Activated naive CD8-positive, alpha-beta T cell treated with anti-CD3 and anti-CD28 coated beads for 36 hours (primary cell): ENCODE measurements at regions not wholly inside any gene's neighbourhood (a gene's known extent, or its start where the extent isn't known, plus 50 kb on each side); places are given as distances from the start of the nearest gene placed in this dataset.

Experiments used
- DNase-seq: peaks from one replicate; pipeline ENCODE4 v3.0.0; 2021
- H3K27ac Mint-ChIP-seq: one replicate; pipeline ENCODE4 v1.8.0; 2022; ENCODE audit warnings: mild to moderate bottlenecking, moderate library complexity, mixed read lengths
- H3K27me3 Mint-ChIP-seq: one replicate; pipeline ENCODE4 v1.8.0; 2022; ENCODE audit warnings: mild to moderate bottlenecking, mixed read lengths
- H3K36me3 Mint-ChIP-seq: one replicate; pipeline ENCODE4 v1.8.0; 2021; ENCODE audit warnings: mild to moderate bottlenecking, mixed read lengths
- H3K4me1 Mint-ChIP-seq: one replicate; pipeline ENCODE4 v1.8.0; 2021; ENCODE audit warnings: mixed read lengths
- H3K4me3 Mint-ChIP-seq: one replicate; pipeline ENCODE4 v1.8.0; 2022; ENCODE audit warnings: mild to moderate bottlenecking, moderate library complexity, mixed read lengths
- H3K9me3 Mint-ChIP-seq: one replicate; pipeline ENCODE4 v1.8.0; 2022; ENCODE audit warnings: mixed read lengths

- Mint-ChIP-seq H3K27me3 (no peaks in the 10 kb centered on the region), H3K4me3 (no peak overlapping the region), H3K27ac (no peak overlapping the region), H3K9me3 (no peaks in the 10 kb centered on the region), H3K36me3 (no peaks in the 10 kb centered on the region), H3K4me1 (peaks cover 3% of the 10 kb centered on the region)
- no peak for DNase-seq
Measured at GRCh38 chr4:14184767-14185166, 557.2 kb upstream of the BOD1L1 start.

GRCh38 chr4:14188214-14188613, 560.7 kb upstream of the BOD1L1 start:
- Mint-ChIP-seq H3K4me1 (no peaks in the 10 kb centered on the region), H3K27me3 (no peaks in the 10 kb centered on the region), H3K27ac (no peak overlapping the region), H3K36me3 (no peaks in the 10 kb centered on the region), H3K4me3 (no peak overlapping the region), H3K9me3 (no peaks in the 10 kb centered on the region)
- DNase-seq: no peak

- H3K27ac Mint-ChIP-seq: no peak overlapping the region
- peaks cover 4% of the 10 kb centered on the region for H3K27me3 Mint-ChIP-seq
- no peaks in the 10 kb centered on the region for H3K36me3 Mint-ChIP-seq
- no peaks in the 10 kb centered on the region for H3K4me1 Mint-ChIP-seq
- no peak for DNase-seq
- H3K9me3 Mint-ChIP-seq: peaks cover 1% of the 10 kb centered on the region
- no peak overlapping the region for H3K4me3 Mint-ChIP-seq
Measured at GRCh38 chr4:14193601-14194000, 566.1 kb upstream of the BOD1L1 start.

- no peak for DNase-seq
- Mint-ChIP-seq H3K4me3 (no peak overlapping the region), H3K4me1 (no peaks in the 10 kb centered on the region), H3K27me3 (peaks cover 4% of the 10 kb centered on the region), H3K36me3 (no peaks in the 10 kb centered on the region), H3K9me3 (peaks cover 1% of the 10 kb centered on the region), H3K27ac (no peak overlapping the region)
Measured at GRCh38 chr4:14196131-14196530, 568.6 kb upstream of the BOD1L1 start.

- peaks cover 6% of the 10 kb centered on the region for H3K9me3 Mint-ChIP-seq
Measured at GRCh38 chr4:14215116-14215770, 587.7 kb upstream of the BOD1L1 start.

GRCh38 chr4:14217401-14217800, 589.9 kb upstream of the BOD1L1 start:
- no peak overlapping the region for H3K4me3 Mint-ChIP-seq
- no peak overlapping the region for H3K27ac Mint-ChIP-seq
- DNase-seq: no peak
- H3K27me3 Mint-ChIP-seq: peaks cover 4% of the 10 kb centered on the region
- peaks cover 5% of the 10 kb centered on the region for H3K9me3 Mint-ChIP-seq
- H3K4me1 Mint-ChIP-seq: no peaks in the 10 kb centered on the region
- no peaks in the 10 kb centered on the region for H3K36me3 Mint-ChIP-seq

More at GRCh38 chr4:14215116-14215770, 587.7 kb upstream of the BOD1L1 start:
- peaks cover 4% of the 10 kb centered on the region for H3K27me3 Mint-ChIP-seq
- H3K36me3 Mint-ChIP-seq: no peaks in the 10 kb centered on the region
- no peaks in the 10 kb centered on the region for H3K4me1 Mint-ChIP-seq
- H3K4me3 Mint-ChIP-seq: no peak overlapping the region
- DNase-seq: no peak
- no peak overlapping the region for H3K27ac Mint-ChIP-seq

GRCh38 chr4:14218641-14219040, 591.1 kb upstream of the BOD1L1 start:
- DNase-seq: no peak
- H3K4me1 Mint-ChIP-seq: no peaks in the 10 kb centered on the region

GRCh38 chr4:14221176-14221575, 593.7 kb upstream of the BOD1L1 start:
- Mint-ChIP-seq H3K4me1 (no peaks in the 10 kb centered on the region), H3K4me3 (no peak overlapping the region), H3K27ac (no peak overlapping the region), H3K27me3 (no peaks in the 10 kb centered on the region), H3K9me3 (no peaks in the 10 kb centered on the region), H3K36me3 (no peaks in the 10 kb centered on the region)
- DNase-seq: no peak

More at GRCh38 chr4:14218641-14219040, 591.1 kb upstream of the BOD1L1 start:
- no peak overlapping the region for H3K27ac Mint-ChIP-seq
- H3K27me3 Mint-ChIP-seq: no peaks in the 10 kb centered on the region
- H3K36me3 Mint-ChIP-seq: no peaks in the 10 kb centered on the region
- H3K4me3 Mint-ChIP-seq: no peak overlapping the region
- H3K9me3 Mint-ChIP-seq: no peaks in the 10 kb centered on the region

GRCh38 chr4:14222377-14223029, 595.0 kb upstream of the BOD1L1 start:
- no peak for DNase-seq
- Mint-ChIP-seq H3K27ac (no peak overlapping the region), H3K36me3 (no peaks in the 10 kb centered on the region), H3K9me3 (no peaks in the 10 kb centered on the region), H3K4me3 (no peak overlapping the region), H3K27me3 (no peaks in the 10 kb centered on the region), H3K4me1 (no peaks in the 10 kb centered on the region)

GRCh38 chr4:14223461-14223860, 595.9 kb upstream of the BOD1L1 start:
- Mint-ChIP-seq H3K27me3 (no peaks in the 10 kb centered on the region), H3K4me1 (no peaks in the 10 kb centered on the region), H3K27ac (no peak overlapping the region), H3K4me3 (no peak overlapping the region), H3K9me3 (no peaks in the 10 kb centered on the region), H3K36me3 (no peaks in the 10 kb centered on the region)
- no peak for DNase-seq

- H3K27me3 Mint-ChIP-seq: no peaks in the 10 kb centered on the region
- H3K27ac Mint-ChIP-seq: no peak overlapping the region
- no peaks in the 10 kb centered on the region for H3K36me3 Mint-ChIP-seq
- H3K4me3 Mint-ChIP-seq: no peak overlapping the region
- DNase-seq: no peak
- no peaks in the 10 kb centered on the region for H3K4me1 Mint-ChIP-seq
- H3K9me3 Mint-ChIP-seq: no peaks in the 10 kb centered on the region
Measured at GRCh38 chr4:14225688-14226207, 598.2 kb upstream of the BOD1L1 start.

GRCh38 chr4:14233126-14233525, 605.6 kb upstream of the BOD1L1 start:
- no peaks in the 10 kb centered on the region for H3K4me1 Mint-ChIP-seq
- no peaks in the 10 kb centered on the region for H3K36me3 Mint-ChIP-seq
- no peak overlapping the region for H3K4me3 Mint-ChIP-seq
- no peaks in the 10 kb centered on the region for H3K9me3 Mint-ChIP-seq
- no peak overlapping the region for H3K27ac Mint-ChIP-seq
- DNase-seq: no peak
- H3K27me3 Mint-ChIP-seq: no peaks in the 10 kb centered on the region

GRCh38 chr4:14234307-14234706, 606.8 kb upstream of the BOD1L1 start:
- Mint-ChIP-seq H3K9me3 (no peaks in the 10 kb centered on the region), H3K27me3 (no peaks in the 10 kb centered on the region), H3K4me3 (no peak overlapping the region), H3K36me3 (no peaks in the 10 kb centered on the region), H3K27ac (no peak overlapping the region), H3K4me1 (no peaks in the 10 kb centered on the region)
- no peak for DNase-seq

- H3K9me3 Mint-ChIP-seq: no peaks in the 10 kb centered on the region
- no peaks in the 10 kb centered on the region for H3K4me1 Mint-ChIP-seq
- H3K27me3 Mint-ChIP-seq: no peaks in the 10 kb centered on the region
- H3K36me3 Mint-ChIP-seq: no peaks in the 10 kb centered on the region
- H3K27ac Mint-ChIP-seq: no peak overlapping the region
- DNase-seq: no peak
- H3K4me3 Mint-ChIP-seq: no peak overlapping the region
Measured at GRCh38 chr4:14236359-14236758, 608.8 kb upstream of the BOD1L1 start.

- H3K4me3 Mint-ChIP-seq: no peak overlapping the region
- DNase-seq: no peak
- no peak overlapping the region for H3K27ac Mint-ChIP-seq
- no peaks in the 10 kb centered on the region for H3K27me3 Mint-ChIP-seq
- H3K36me3 Mint-ChIP-seq: no peaks in the 10 kb centered on the region
- H3K9me3 Mint-ChIP-seq: no peaks in the 10 kb centered on the region
- no peaks in the 10 kb centered on the region for H3K4me1 Mint-ChIP-seq
Measured at GRCh38 chr4:14237911-14238310, 610.4 kb upstream of the BOD1L1 start.

GRCh38 chr4:14241574-14241973, 614.0 kb upstream of the BOD1L1 start:
- Mint-ChIP-seq H3K4me1 (no peaks in the 10 kb centered on the region), H3K4me3 (no peak overlapping the region), H3K27ac (no peak overlapping the region), H3K36me3 (no peaks in the 10 kb centered on the region), H3K9me3 (no peaks in the 10 kb centered on the region), H3K27me3 (no peaks in the 10 kb centered on the region)
- DNase-seq: no peak
